ENCODE measurements at regions not wholly inside any gene's neighbourhood (a gene's known extent, or its start where the extent isn't known, plus 50 kb on each side); places are given as distances from the start of the nearest gene placed in this dataset.
"Not testable (repeated sequence)": the region's sequence is repeated elsewhere in the genome, so short reads cannot be mapped to it uniquely, and the experiment has no call there.

- no peak for DNase-seq (ENCODE audit: insufficient read length)
- TF ChIP-seq POLR2AphosphoS5 (IDR thresholded peaks at IDR 0.05; ENCODE audit: low read depth, low read length) (no peak), TAF1 (IDR thresholded peaks at IDR 0.05; ENCODE audit: borderline replicate concordance, low read depth, low read length) (no peak), POLR2A (IDR thresholded peaks at IDR 0.05; ENCODE audit: low read depth, low read length) (no peak)
- FAIRE-seq = no peak
These were observed 308.2 kb upstream of the GOT2 start for GRCh38 chr16:59042301-59042700.

DNA sequence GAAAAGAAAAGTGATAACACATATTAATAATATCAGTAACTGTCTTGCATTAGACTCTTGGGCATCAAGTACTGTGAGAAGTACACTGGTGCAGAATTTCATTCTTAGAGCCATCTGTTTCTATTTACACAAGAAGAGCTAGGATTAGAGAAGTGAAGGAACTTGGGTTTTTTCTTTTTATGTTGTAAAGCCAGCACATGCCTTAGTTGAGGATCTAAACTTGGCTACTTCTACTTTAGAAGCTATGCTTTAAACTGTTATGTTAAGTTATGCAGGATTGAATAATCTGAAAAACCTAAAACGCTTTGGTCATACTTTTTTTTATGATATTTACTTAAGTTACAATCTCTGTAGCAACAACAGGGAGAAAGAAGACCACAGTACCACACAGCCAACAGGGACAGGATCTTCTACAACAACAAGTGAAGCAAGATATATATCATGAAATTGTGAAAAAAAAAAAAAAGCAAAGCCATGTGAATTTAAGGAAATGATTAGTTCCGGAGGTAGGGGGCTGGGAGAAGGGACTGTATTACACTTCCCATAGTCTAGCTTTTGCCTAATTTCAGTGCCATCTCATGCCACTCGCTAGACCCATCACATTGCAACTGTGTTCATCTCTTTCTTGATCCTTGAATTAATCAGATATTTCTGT is 305.1 kb upstream of the GOT2 start:
- FAIRE-seq (no peak), DNase-seq (ENCODE audit: insufficient read length) (no peak)
- TF ChIP-seq POLR2AphosphoS5 (IDR thresholded peaks at IDR 0.05; ENCODE audit: low read depth, low read length) (no peak), POLR2A (IDR thresholded peaks at IDR 0.05; ENCODE audit: low read depth, low read length) (no peak), TAF1 (IDR thresholded peaks at IDR 0.05; ENCODE audit: borderline replicate concordance, low read depth, low read length) (no peak)

- no peak for TF ChIP-seq POLR2AphosphoS5 (IDR thresholded peaks at IDR 0.05; ENCODE audit: low read depth, low read length)
- TF ChIP-seq POLR2A (IDR thresholded peaks at IDR 0.05; ENCODE audit: low read depth, low read length) = no peak
- no peak for TF ChIP-seq TAF1 (IDR thresholded peaks at IDR 0.05; ENCODE audit: borderline replicate concordance, low read depth, low read length)
- FAIRE-seq (no peak), DNase-seq (ENCODE audit: insufficient read length) (no peak)
These were observed 296.9 kb upstream of the GOT2 start for GRCh38 chr16:59030923-59031485.

DNA sequence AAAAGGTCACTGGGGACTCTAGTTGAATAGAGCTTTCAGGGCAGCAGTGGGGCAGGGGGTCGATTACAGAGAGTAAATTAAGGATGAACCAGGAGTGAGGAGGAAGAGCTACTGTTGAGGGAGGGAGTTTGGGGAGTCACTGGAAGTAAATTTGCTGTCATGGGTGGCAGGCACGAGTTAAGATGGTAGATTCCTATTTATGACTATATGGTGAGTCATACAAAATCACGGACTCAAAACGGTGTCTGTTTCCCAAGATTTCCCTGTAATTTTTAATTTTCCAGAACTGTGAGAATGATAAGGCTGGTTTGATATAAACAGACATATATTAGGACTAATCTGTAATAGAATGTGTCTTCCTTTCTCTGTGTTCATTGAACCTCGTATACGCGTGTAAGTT is 287.6 kb upstream of the GOT2 start:
- TF ChIP-seq POLR2AphosphoS5 (IDR thresholded peaks at IDR 0.05; ENCODE audit: low read depth, low read length) = no peak
- TF ChIP-seq TAF1 (IDR thresholded peaks at IDR 0.05; ENCODE audit: borderline replicate concordance, low read depth, low read length) = no peak
- no peak for TF ChIP-seq POLR2A (IDR thresholded peaks at IDR 0.05; ENCODE audit: low read depth, low read length)
- FAIRE-seq (no peak), DNase-seq (ENCODE audit: insufficient read length) (no peak)

GRCh38 chr16:59013930-59014329 is 279.8 kb upstream of the GOT2 start:
- no peak for DNase-seq (ENCODE audit: insufficient read length)
- TF ChIP-seq TAF1 (IDR thresholded peaks at IDR 0.05; ENCODE audit: borderline replicate concordance, low read depth, low read length) = no peak
- no peak for TF ChIP-seq POLR2AphosphoS5 (IDR thresholded peaks at IDR 0.05; ENCODE audit: low read depth, low read length)
- TF ChIP-seq POLR2A (IDR thresholded peaks at IDR 0.05; ENCODE audit: low read depth, low read length) = no peak
- FAIRE-seq = no peak

DNA sequence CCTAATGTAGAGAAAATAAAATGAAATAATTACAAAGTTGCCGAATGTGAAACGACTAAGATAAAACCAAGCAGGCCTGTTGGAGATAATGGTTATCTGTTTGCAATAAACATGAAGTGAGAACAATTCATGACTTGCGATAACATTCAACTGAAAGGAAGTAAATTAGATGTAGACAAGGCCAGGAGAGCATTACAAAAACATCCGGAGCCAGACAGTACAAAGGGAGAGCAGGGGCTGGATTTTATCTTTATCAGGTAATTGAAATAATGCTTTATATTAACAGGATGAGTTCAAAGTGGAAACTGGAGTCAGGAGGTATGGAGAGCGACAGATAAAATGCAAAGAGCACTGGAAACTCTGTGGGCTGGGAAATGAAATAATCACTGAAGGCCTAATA is 265.6 kb upstream of the GOT2 start:
- no peak for FAIRE-seq
- no peak for DNase-seq (ENCODE audit: insufficient read length)

DNA sequence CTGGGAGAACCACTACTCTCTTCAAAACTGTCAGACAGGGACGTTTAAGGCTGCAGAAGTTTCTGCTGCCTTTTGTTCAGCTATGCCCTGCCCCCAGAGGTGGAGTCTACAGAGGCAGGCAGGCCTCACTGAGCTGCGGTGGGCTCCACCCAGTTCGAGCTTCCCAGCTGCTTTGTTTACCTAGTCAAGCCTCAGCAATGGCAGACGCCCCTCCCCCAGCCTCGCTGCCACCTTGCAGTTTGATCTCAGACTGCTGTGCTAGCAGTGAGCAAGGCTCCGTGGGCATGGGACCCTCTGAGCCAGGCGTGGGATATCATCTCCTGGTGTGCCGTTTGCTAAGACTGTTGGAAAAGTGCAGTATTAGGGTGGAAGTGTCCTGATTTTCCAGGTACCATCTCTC is 258.6 kb upstream of the GOT2 start:
- not testable (repeated sequence) for FAIRE-seq; DNase-seq (ENCODE audit: insufficient read length)

More for the DNA sequence above, 265.6 kb upstream of the GOT2 start:
- TF ChIP-seq TAF1 (IDR thresholded peaks at IDR 0.05; ENCODE audit: borderline replicate concordance, low read depth, low read length) (no peak), POLR2AphosphoS5 (IDR thresholded peaks at IDR 0.05; ENCODE audit: low read depth, low read length) (no peak)

- not testable (repeated sequence) for DNase-seq (ENCODE audit: insufficient read length); FAIRE-seq
These were observed 249.3 kb upstream of the GOT2 start for GRCh38 chr16:58983181-58983965.

GRCh38 chr16:58970775-58971174 is 236.7 kb upstream of the GOT2 start:
- DNase-seq (ENCODE audit: insufficient read length) = no peak
- TF ChIP-seq TAF1 (IDR thresholded peaks at IDR 0.05; ENCODE audit: borderline replicate concordance, low read depth, low read length) (no peak), POLR2AphosphoS5 (IDR thresholded peaks at IDR 0.05; ENCODE audit: low read depth, low read length) (no peak), POLR2A (IDR thresholded peaks at IDR 0.05; ENCODE audit: low read depth, low read length) (no peak)
- no peak for FAIRE-seq

- DNase-seq (ENCODE audit: insufficient read length) (no peak), FAIRE-seq (no peak)
These were observed 229.4 kb upstream of the GOT2 start for GRCh38 chr16:58963479-58963878.

DNA sequence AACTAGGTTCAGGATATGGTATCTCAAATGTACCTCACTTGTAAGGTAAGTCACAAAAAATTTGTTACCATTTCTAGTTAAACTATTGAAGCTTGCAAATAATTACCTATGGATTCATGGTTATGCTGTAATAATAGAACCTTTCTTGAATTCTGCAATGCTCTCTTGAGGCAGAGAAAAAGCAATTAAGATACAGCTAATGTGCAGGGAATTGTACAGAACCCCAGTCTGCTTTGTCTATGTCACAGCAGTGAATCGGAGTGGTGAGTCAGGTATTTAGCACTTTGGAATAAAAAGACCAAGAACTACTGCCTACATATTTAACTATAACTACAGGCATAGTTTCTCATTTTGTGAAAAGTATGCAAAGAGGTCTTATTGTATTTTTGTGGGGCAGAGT is 228.7 kb upstream of the GOT2 start:
- no peak for DNase-seq (ENCODE audit: insufficient read length)
- TF ChIP-seq POLR2A (IDR thresholded peaks at IDR 0.05; ENCODE audit: low read depth, low read length) (no peak), POLR2AphosphoS5 (IDR thresholded peaks at IDR 0.05; ENCODE audit: low read depth, low read length) (no peak), TAF1 (IDR thresholded peaks at IDR 0.05; ENCODE audit: borderline replicate concordance, low read depth, low read length) (no peak)
- FAIRE-seq = no peak

More at GRCh38 chr16:58963479-58963878, 229.4 kb upstream of the GOT2 start:
- TF ChIP-seq TAF1 (IDR thresholded peaks at IDR 0.05; ENCODE audit: borderline replicate concordance, low read depth, low read length) (no peak), POLR2A (IDR thresholded peaks at IDR 0.05; ENCODE audit: low read depth, low read length) (no peak), POLR2AphosphoS5 (IDR thresholded peaks at IDR 0.05; ENCODE audit: low read depth, low read length) (no peak)

DNA sequence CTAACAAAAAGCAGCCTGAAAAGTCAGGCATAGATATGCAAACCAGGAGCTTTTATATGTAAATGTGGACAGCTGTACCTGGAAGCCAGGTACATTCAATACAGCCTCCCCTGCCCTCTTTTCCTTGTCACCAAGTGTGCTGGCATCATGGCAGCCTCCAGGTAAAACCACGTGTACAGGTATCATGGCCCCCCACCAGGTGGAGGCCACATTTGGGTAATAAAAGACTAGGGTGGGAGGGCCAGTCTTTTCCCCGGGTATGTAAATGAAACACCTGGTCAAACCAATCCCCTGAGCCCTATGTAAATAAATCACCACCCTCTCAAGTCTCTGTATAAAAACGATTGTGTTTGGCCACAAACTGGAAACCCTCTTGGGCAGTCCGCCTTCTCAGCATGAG is 226.4 kb upstream of the GOT2 start:
- TF ChIP-seq POLR2A (IDR thresholded peaks at IDR 0.05; ENCODE audit: low read depth, low read length) (no peak), POLR2AphosphoS5 (IDR thresholded peaks at IDR 0.05; ENCODE audit: low read depth, low read length) (no peak), TAF1 (IDR thresholded peaks at IDR 0.05; ENCODE audit: borderline replicate concordance, low read depth, low read length) (no peak)
- DNase-seq (ENCODE audit: insufficient read length) (no peak), FAIRE-seq (no peak)

All from GM12892 (cell line).